CD4-positive, alpha-beta memory T cell (primary cell): ENCODE measurements at regions not wholly inside any gene's neighbourhood (a gene's known extent, or its start where the extent isn't known, plus 50 kb on each side); places are given as distances from the start of the nearest gene placed in this dataset.

Experiments
- CTCF ChIA-PET: fragments of 350-600 bp; sonication (Branson Sonifier 250); formaldehyde crosslinking; loops from one replicate; lab custom pipeline; 2021; ENCODE audit warnings: inconsistent platforms; ENCODE audit not compliant: partially characterized antibody; lab: Charles Lee
- POLR2A ChIA-PET: fragments of 350-600 bp; sonication (Branson Sonifier 250); formaldehyde crosslinking; loops from one replicate; lab custom pipeline; 2021; ENCODE audit not compliant: partially characterized antibody; lab: Charles Lee
- DNase-seq, 5 donors: peaks; one replicate each; pipeline versions ENCODE4 v3.0.0 to v3.0.0-alpha.2; 2020 to 2022; ENCODE audit warnings: mixed read lengths in 1 of 5
- H3K27ac ChIP-seq: one replicate; pipeline ENCODE4 v1.7.0; 2013; ENCODE audit warnings: low read depth, low read length
- H3K27me3 ChIP-seq: 2 replicates; pipeline ENCODE4 v1.7.0; 2013; ENCODE audit warnings: mild to moderate bottlenecking, low read length, moderate library complexity; ENCODE audit not compliant: insufficient read depth
- H3K36me3 ChIP-seq: 2 replicates; pipeline ENCODE4 v1.7.0; 2013; ENCODE audit warnings: mild to moderate bottlenecking, low read length, moderate library complexity; ENCODE audit not compliant: insufficient read depth
- H3K4me1 ChIP-seq: 2 replicates; pipeline ENCODE4 v1.7.0; 2013; ENCODE audit warnings: mild to moderate bottlenecking, low read length, moderate library complexity; ENCODE audit not compliant: insufficient read depth
- H3K4me3 ChIP-seq, 2 donors: one replicate each; pipeline ENCODE4 v1.7.0; 2013; ENCODE audit warnings: low read length in 2 of 2, mild to moderate bottlenecking in 1 of 2
- H3K9me3 ChIP-seq, 2 donors: one replicate each; pipeline ENCODE4 v1.7.0; 2013; ENCODE audit warnings: low read length in 2 of 2, control low read depth in 1 of 2; ENCODE audit not compliant: control insufficient read depth in 1 of 2
- H3K27ac Mint-ChIP-seq, 7 donors: one replicate each; pipeline ENCODE4 v1.8.0; 2020 to 2021; ENCODE audit warnings: mixed read lengths in 7 of 7, mild to moderate bottlenecking in 6 of 7, inconsistent platforms in 3 of 7, moderate library complexity in 3 of 7
- H3K27me3 Mint-ChIP-seq, 2 donors: one replicate each; pipeline ENCODE4 v1.8.0; 2020 to 2021; ENCODE audit warnings: mixed read lengths in 2 of 2
- H3K36me3 Mint-ChIP-seq, 2 donors: one replicate each; pipeline ENCODE4 v1.8.0; 2020 to 2021; ENCODE audit warnings: mixed read lengths in 2 of 2, inconsistent platforms in 1 of 2, mild to moderate bottlenecking in 1 of 2
- H3K4me1 Mint-ChIP-seq, 4 donors: one replicate each; pipeline ENCODE4 v1.8.0; 2020 to 2021; ENCODE audit warnings: mixed read lengths in 4 of 4, mild to moderate bottlenecking in 1 of 4
- H3K4me3 Mint-ChIP-seq, 8 donors: one replicate each; pipeline ENCODE4 v1.8.0; 2020 to 2021; ENCODE audit warnings: mixed read lengths in 8 of 8, mild to moderate bottlenecking in 7 of 8, moderate library complexity in 6 of 8, inconsistent platforms in 3 of 8
- H3K9me3 Mint-ChIP-seq, 8 donors: one replicate each; pipeline ENCODE4 v1.8.0; 2020 to 2021; ENCODE audit warnings: mixed read lengths in 8 of 8, mild to moderate bottlenecking in 5 of 8, inconsistent platforms in 3 of 8, moderate library complexity in 1 of 8
- intact Hi-C: fragments of 100-400 bp; cut with micrococcal nuclease; formaldehyde crosslinking; loops from one replicate; pipeline ENCODE4 v1.15.1; 2023

DNA sequence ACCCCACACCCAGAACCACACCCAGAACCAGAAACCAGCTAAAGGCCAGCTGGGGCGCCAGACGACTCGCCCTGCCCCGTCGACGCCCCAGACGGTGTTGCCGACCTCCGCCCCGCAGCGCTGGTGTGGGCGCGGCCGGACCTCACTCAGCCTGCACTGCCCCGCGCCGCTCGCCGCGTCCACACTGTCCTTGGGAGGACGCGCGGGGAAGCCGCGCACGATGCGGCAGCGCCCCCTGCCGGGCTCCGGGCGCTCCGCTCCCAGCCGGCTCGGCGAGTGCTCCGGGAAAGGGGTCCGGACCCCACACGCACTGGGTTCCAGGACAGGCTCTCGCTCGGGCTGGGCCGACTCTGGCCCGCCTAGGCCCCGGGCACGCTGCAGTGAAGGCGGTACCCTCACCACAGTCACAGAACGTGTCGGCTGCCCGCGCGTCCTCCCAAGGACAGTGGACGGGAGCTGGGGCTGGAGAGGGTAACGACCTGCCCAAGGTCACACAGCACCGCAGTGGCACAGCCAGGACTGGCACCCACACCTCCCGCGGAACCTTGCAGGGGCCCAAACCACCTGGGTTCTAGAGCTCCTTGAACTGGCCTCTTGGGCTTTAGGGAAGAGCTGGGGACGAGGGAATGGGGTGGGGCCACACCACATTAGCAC, 90.2 kb downstream of the DMRTA2 start:
- ChIA-PET CTCF (interaction anchor here (0.8 to 3.5 kb wide), 14 partner anchors 8 to 1660 kb away, joined by 3 to 38 read pairs (median 3); no protein-coding TSS in a partner anchor), POLR2A (no interaction called here)
- Mint-ChIP-seq H3K36me3 (no peaks in the 10 kb centered on the region), H3K9me3 (peaks cover 0 to 1% (median 0%) of the 10 kb centered on the region in 8 donors), H3K4me3 (peak overlapping the region; percentile 59 to 82 (median 72)), H3K4me1 (peaks cover 4 to 12% (median 7%) of the 10 kb centered on the region in 4 donors), H3K27ac (no peak overlapping the region), H3K27me3 (peaks cover 26% of the 10 kb centered on the region in 2 donors)
- intact Hi-C loops = no loop called here
- H3K4me3 ChIP-seq = peak overlapping the region in 1 of 2 donors; percentile 41
- H3K4me1 ChIP-seq = no peaks in the 10 kb centered on the region
- H3K27ac ChIP-seq = no peak overlapping the region
- no peaks in the 10 kb centered on the region for H3K27me3 ChIP-seq
- H3K36me3 ChIP-seq = no peaks in the 10 kb centered on the region
- no peaks in the 10 kb centered on the region for H3K9me3 ChIP-seq
- peak in 4 of 5 donors; percentile 18 to 42 (median 40) for DNase-seq

DNA sequence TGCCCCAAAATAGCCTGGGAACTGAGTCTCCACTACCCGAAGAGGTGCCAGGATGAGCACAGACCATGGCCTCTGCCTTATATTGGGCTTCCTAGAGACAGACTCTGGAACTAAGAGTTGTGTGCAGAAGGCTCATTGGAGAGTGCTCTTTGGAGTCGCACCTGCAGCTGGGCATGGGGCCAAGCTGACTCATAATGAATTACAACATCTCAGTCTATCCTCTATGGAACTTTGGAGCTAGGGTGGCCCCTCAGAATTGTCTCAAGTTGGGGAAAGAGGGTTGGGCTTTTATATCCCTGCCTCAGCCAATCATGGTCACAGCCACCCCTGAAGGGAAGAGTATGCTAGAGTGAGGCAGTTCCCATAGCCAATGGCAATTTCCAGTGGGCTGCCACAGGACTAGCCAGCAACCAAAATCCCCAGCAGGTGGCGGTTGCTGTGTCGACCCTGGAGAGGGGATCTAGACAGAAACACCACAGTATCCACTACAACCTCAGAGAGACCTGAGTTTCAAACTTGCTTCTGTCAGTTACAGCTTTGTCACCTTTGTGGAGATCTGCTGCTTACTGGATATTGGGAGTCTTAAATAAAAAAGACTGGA, 93.8 kb downstream of the DMRTA2 start:
- Histone ChIP-seq H3K27ac (no peak overlapping the region), H3K36me3 (no peaks in the 10 kb centered on the region), H3K4me3 (no peak overlapping the region), H3K4me1 (no peaks in the 10 kb centered on the region), H3K9me3 (no peaks in the 10 kb centered on the region), H3K27me3 (no peaks in the 10 kb centered on the region)
- no peak overlapping the region for H3K4me3 Mint-ChIP-seq
- intact Hi-C loops = no loop called here
- H3K4me1 Mint-ChIP-seq = peaks cover 4 to 12% (median 7%) of the 10 kb centered on the region in 4 donors
- peaks cover 0 to 3% (median 0%) of the 10 kb centered on the region in 8 donors for H3K9me3 Mint-ChIP-seq
- H3K36me3 Mint-ChIP-seq = no peaks in the 10 kb centered on the region
- peaks cover 22 to 26% of the 10 kb centered on the region in 2 donors for H3K27me3 Mint-ChIP-seq
- POLR2A ChIA-PET = no interaction called here
- no peak overlapping the region for H3K27ac Mint-ChIP-seq
- DNase-seq = no peak
- CTCF ChIA-PET = no interaction called here

DNA sequence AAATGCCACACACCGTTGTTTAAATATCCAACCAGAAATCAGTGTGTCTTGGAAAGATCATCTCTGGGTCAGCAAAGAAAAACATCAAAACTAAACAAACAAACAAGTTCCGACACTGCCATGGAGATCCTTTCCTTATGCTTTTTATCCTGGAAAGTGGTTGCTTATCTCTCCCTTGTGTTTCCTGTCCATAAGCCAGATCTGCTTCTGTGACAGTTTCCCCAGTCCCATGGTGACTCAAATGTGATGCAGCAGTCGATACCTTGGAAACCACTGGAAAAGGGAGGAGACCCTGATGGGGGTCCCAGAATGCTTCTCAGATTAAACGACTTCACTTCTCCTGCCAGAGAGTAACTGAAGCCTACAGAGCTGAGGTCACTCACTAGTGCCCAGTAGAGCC, 94.7 kb downstream of the DMRTA2 start:
- Histone ChIP-seq H3K27ac (no peak overlapping the region), H3K27me3 (no peaks in the 10 kb centered on the region), H3K4me1 (no peaks in the 10 kb centered on the region), H3K4me3 (no peak overlapping the region), H3K9me3 (no peaks in the 10 kb centered on the region), H3K36me3 (no peaks in the 10 kb centered on the region)
- intact Hi-C loops = no loop called here
- ChIA-PET POLR2A (no interaction called here), CTCF (no interaction called here)
- H3K27ac Mint-ChIP-seq = no peak overlapping the region
- H3K4me3 Mint-ChIP-seq = no peak overlapping the region
- H3K4me1 Mint-ChIP-seq = peaks cover 0 to 8% (median 4%) of the 10 kb centered on the region in 4 donors
- no peak for DNase-seq
- H3K27me3 Mint-ChIP-seq = peaks cover 20 to 22% of the 10 kb centered on the region in 2 donors
- peaks cover 0 to 4% (median 0%) of the 10 kb centered on the region in 8 donors for H3K9me3 Mint-ChIP-seq
- no peaks in the 10 kb centered on the region for H3K36me3 Mint-ChIP-seq

DNA sequence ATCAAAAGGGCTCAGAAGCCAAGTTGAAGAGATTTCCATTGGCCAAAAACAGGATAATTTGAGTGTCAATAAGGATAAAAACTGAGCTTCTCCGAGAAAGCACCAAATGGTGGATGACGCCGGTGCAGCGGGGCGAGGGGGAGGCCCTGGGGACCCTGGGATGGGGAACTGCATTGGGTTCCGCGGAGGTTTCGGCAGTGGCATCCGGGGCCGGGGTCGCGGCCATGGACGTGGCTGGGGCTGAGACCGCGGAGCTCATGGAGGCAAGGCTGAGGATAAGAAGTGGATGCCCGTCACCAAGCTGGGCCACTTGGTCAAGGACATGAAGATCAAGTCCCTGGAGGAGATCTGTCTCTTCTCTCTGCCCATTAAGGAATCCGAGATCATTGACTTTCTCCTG, 97.2 kb downstream of the DMRTA2 start:
- H3K27me3 Mint-ChIP-seq = peaks cover 10 to 14% of the 10 kb centered on the region in 2 donors
- H3K4me1 Mint-ChIP-seq = no peaks in the 10 kb centered on the region
- H3K9me3 Mint-ChIP-seq = peaks cover 0 to 5% (median 0%) of the 10 kb centered on the region in 8 donors
- Histone ChIP-seq H3K9me3 (no peaks in the 10 kb centered on the region), H3K4me3 (no peak overlapping the region), H3K27ac (no peak overlapping the region), H3K36me3 (no peaks in the 10 kb centered on the region), H3K27me3 (no peaks in the 10 kb centered on the region), H3K4me1 (no peaks in the 10 kb centered on the region)
- no peak for DNase-seq
- no peak overlapping the region for H3K4me3 Mint-ChIP-seq
- intact Hi-C loops = no loop called here
- no peak overlapping the region for H3K27ac Mint-ChIP-seq
- no peaks in the 10 kb centered on the region for H3K36me3 Mint-ChIP-seq
- ChIA-PET CTCF (interaction anchor here (0.7 kb wide), 1 partner anchor 24 kb away, joined by 3 read pairs; no protein-coding TSS in a partner anchor), POLR2A (no interaction called here)

DNA sequence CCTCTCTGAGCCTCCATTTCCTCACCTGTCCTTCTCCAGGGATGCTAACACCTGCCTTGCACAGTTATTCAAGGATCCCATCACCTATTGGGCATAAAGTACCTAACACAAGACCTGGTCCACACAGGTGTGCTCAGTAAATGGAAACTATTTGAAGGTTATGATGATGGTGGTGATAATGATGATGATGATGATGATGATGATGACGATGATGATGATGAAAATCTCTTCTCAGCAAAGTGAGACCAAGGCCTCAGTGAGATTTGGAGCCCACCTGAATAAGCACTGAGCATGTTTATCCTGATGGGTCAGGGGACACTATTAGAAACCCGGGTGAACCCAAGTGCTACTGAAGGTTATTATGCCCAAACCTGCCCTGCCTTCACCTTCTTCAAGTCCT, 100.7 kb downstream of the DMRTA2 start:
- Mint-ChIP-seq H3K27me3 (peaks cover 3 to 8% of the 10 kb centered on the region in 2 donors), H3K4me3 (no peak overlapping the region), H3K27ac (no peak overlapping the region), H3K4me1 (no peaks in the 10 kb centered on the region), H3K36me3 (no peaks in the 10 kb centered on the region), H3K9me3 (peaks cover 0 to 5% (median 0%) of the 10 kb centered on the region in 8 donors)
- Histone ChIP-seq H3K27ac (no peak overlapping the region), H3K27me3 (no peaks in the 10 kb centered on the region), H3K4me3 (no peak overlapping the region), H3K36me3 (no peaks in the 10 kb centered on the region), H3K9me3 (no peaks in the 10 kb centered on the region), H3K4me1 (no peaks in the 10 kb centered on the region)
- POLR2A ChIA-PET = no interaction called here
- intact Hi-C loops = no loop called here
- DNase-seq = no peak
- CTCF ChIA-PET = no interaction called here

DNA sequence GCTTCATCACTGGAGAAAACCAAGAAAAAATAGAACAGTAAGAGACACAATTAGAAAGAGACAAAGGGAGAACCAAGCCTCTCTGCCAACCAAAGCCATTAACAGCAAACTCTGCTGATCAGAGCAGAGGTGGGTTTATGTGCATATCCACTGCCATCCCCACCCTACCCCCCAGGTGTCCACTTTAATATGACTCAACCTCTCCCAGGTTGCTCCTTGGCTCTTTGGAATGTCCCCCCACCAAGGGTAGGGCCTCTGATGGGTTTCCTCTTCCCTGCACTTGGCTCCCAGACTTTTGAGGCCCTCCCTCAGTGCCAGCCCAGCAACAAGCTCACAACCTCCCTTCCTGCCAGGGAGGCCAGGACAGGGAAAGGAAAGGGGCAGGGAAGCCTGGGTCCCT, 104.8 kb downstream of the DMRTA2 start:
- H3K27ac Mint-ChIP-seq = no peak overlapping the region
- H3K27me3 Mint-ChIP-seq = peaks cover 0 to 2% of the 10 kb centered on the region in 2 donors
- no peaks in the 10 kb centered on the region for H3K4me1 Mint-ChIP-seq
- no peaks in the 10 kb centered on the region for H3K27me3 ChIP-seq
- intact Hi-C loops = no loop called here
- no peak overlapping the region for H3K4me3 ChIP-seq
- POLR2A ChIA-PET = no interaction called here
- H3K4me3 Mint-ChIP-seq = no peak overlapping the region
- no peak for DNase-seq
- H3K27ac ChIP-seq = no peak overlapping the region
- H3K9me3 Mint-ChIP-seq = peaks cover 0 to 4% (median 0%) of the 10 kb centered on the region in 8 donors
- no peaks in the 10 kb centered on the region for H3K36me3 Mint-ChIP-seq
- no peaks in the 10 kb centered on the region for H3K9me3 ChIP-seq
- H3K4me1 ChIP-seq = no peaks in the 10 kb centered on the region
- no peaks in the 10 kb centered on the region for H3K36me3 ChIP-seq
- CTCF ChIA-PET = no interaction called here

DNA sequence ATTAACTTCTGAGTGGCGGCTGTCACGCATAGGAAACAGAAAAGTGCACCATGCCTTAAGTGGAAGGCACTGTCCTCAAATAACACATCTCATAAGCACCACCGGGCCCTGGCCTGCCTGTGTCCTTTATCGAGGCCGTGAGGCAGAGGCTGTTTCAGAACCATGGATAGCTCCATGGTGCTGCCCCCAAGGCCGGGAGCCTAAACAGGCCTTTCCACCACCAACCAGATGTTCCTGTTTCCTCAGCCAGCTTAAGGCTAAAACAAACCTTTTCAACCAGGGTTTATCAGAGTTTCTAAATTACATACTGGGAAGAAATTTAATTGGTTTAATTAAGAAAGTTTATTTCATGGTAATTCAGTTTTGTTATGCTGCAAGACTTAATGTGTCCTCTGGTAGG, 114.4 kb downstream of the DMRTA2 start:
- intact Hi-C loops = no loop called here
- ChIA-PET POLR2A (no interaction called here), CTCF (no interaction called here)
- Mint-ChIP-seq H3K27ac (no peak overlapping the region), H3K27me3 (peaks cover 3 to 9% of the 10 kb centered on the region in 2 donors), H3K9me3 (peaks cover 0 to 3% (median 0%) of the 10 kb centered on the region in 8 donors), H3K4me1 (no peaks in the 10 kb centered on the region), H3K36me3 (no peaks in the 10 kb centered on the region), H3K4me3 (no peak overlapping the region)
- H3K9me3 ChIP-seq = no peaks in the 10 kb centered on the region
- no peak for DNase-seq
- H3K4me1 ChIP-seq = no peaks in the 10 kb centered on the region
- H3K27ac ChIP-seq = no peak overlapping the region
- no peaks in the 10 kb centered on the region for H3K36me3 ChIP-seq
- H3K4me3 ChIP-seq = no peak overlapping the region
- H3K27me3 ChIP-seq = no peaks in the 10 kb centered on the region
